K562 (cell line): ENCODE measurements at regions not wholly inside any gene's neighbourhood (a gene's known extent, or its start where the extent isn't known, plus 50 kb on each side); places are given as distances from the start of the nearest gene placed in this dataset.

ENCODE experiments used
- ATAC-seq: fragments of 200-7000 bp; cut with Tn5 transposase; 3 replicates; pipeline ENCODE4 v1.9.1; 2020; ENCODE audit warnings: moderate library complexity
- BruUV-seq: library from RNA; stranded (reverse); fragments of 400-500 nt; replicated peaks from 2 replicates; lab custom pipeline; 2021; lab: Mats Ljungman, UMichigan
- CTCF ChIA-PET: fragments of 300-600 bp; formaldehyde crosslinking; extraction: SDS; loops from one replicate; lab custom pipeline; 2021; ENCODE audit warnings: low intra/inter-chr PET ratio; lab: Yijun Ruan, JAX
- POLR2A ChIA-PET: fragments of 300-600, 350-650 bp; sonication (Branson Sonifier 250); formaldehyde crosslinking; extraction: SDS; loops from one replicate; lab custom pipeline; 2021; ENCODE audit warnings: antibody characterized with exemption, inconsistent platforms; lab: Yijun Ruan, JAX
- DNase-seq, 4 experiments: peaks; one replicate each; pipeline versions ENCODE4 v3.0.0 to v3.0.0-alpha.2; 2011 to 2018; ENCODE audit warnings: low spot score in 3 of 4, mixed read lengths in 3 of 4; ENCODE audit errors: extremely low read depth in 1 of 4
- FAIRE-seq: peaks from 2 replicates; lab custom pipeline; 2011; peaks lifted over from hg19 to GRCh38; lab: Jason Lieb, UNC
- H2AFZ ChIP-seq: 2 replicates; pipeline ENCODE4 v1.6.0; 2011; ENCODE audit warnings: low read depth, low read length, control low read depth, inconsistent platforms
- H3K27ac ChIP-seq: fragments of 200-600 bp; 3 replicates; pipeline ENCODE4 v1.8.0; 2011; ENCODE audit warnings: low read depth, mild to moderate bottlenecking, control low read depth, inconsistent platforms, low read length, moderate library complexity, mixed read lengths; ENCODE audit errors: extremely low read depth
- H3K27me3 ChIP-seq, 2 experiments: fragments of 300-600 bp in 1 of 2; 2 replicates in 1 of 2; 3 replicates in 1 of 2; pipeline versions ENCODE4 v1.6.0 to v1.8.0; 2011; ENCODE audit warnings: inconsistent platforms in 2 of 2, low read length in 2 of 2, mild to moderate bottlenecking in 1 of 2, mixed read lengths in 1 of 2, moderate library complexity in 1 of 2; ENCODE audit not compliant: control insufficient read depth in 2 of 2, insufficient read depth in 2 of 2
- H3K36me3 ChIP-seq: fragments of 300-600 bp; 3 replicates; pipeline ENCODE4 v1.8.0; 2011; ENCODE audit warnings: mild to moderate bottlenecking, low read length, inconsistent platforms; ENCODE audit not compliant: control insufficient read depth, insufficient read depth
- H3K4me1 ChIP-seq, 2 experiments: fragments of 200-600 bp in 1 of 2; replicated peaks in 1 of 2; 2 replicates in 1 of 2; 3 replicates in 1 of 2; pipeline versions ENCODE4 v1.5.1 to v1.8.0; 2011; ENCODE audit warnings: inconsistent platforms in 2 of 2, low read length in 2 of 2, mild to moderate bottlenecking in 1 of 2, mixed read lengths in 1 of 2, moderate library complexity in 1 of 2; ENCODE audit not compliant: control insufficient read depth in 2 of 2, insufficient read depth in 2 of 2
- H3K4me2 ChIP-seq: 2 replicates; pipeline ENCODE4 v1.6.1; 2011; ENCODE audit warnings: low read length, control low read depth, inconsistent platforms, mixed read lengths; ENCODE audit not compliant: insufficient read depth
- H3K4me3 ChIP-seq: fragments of 200-600 bp; sonication (generic), shearing (Covaris generic); 2 replicates; pipeline ENCODE4 v1.5.1; 2016; ENCODE audit warnings: control low read depth, inconsistent platforms
- H3K79me2 ChIP-seq: fragments of 200-600 bp; 3 replicates; pipeline ENCODE4 v1.8.0; 2011; ENCODE audit warnings: low read length, inconsistent platforms; ENCODE audit not compliant: control insufficient read depth, insufficient read depth
- H3K9ac ChIP-seq, 2 experiments: 2 replicates each; pipeline versions ENCODE4 v1.6.0 to v1.6.1; 2011; ENCODE audit warnings: low read depth in 2 of 2, low read length in 2 of 2, control low read depth in 1 of 2, inconsistent platforms in 1 of 2, mild to moderate bottlenecking in 1 of 2, mixed read lengths in 1 of 2; ENCODE audit not compliant: insufficient read depth in 1 of 2
- H3K9me1 ChIP-seq: one replicate; pipeline ENCODE4 v1.6.0; 2011; ENCODE audit warnings: inconsistent platforms, mild to moderate bottlenecking, low read length, moderate library complexity; ENCODE audit not compliant: control insufficient read depth, insufficient read depth
- H3K9me3 ChIP-seq: replicated peaks from 2 replicates; pipeline ENCODE4 v1.5.1; 2011; ENCODE audit warnings: low read depth, low read length, inconsistent platforms; ENCODE audit not compliant: control insufficient read depth, insufficient read depth
- H4K20me1 ChIP-seq: replicated peaks from 2 replicates; pipeline ENCODE4 v1.6.1; 2011; ENCODE audit warnings: low read length, inconsistent platforms, mixed read lengths; ENCODE audit not compliant: control insufficient read depth, insufficient read depth
- CREM ChIP-seq: IDR thresholded peaks from 2 replicates; pipeline ENCODE4 v1.6.1; 2014; ENCODE audit warnings: antibody characterized with exemption, low read depth
- GTF2A2 ChIP-seq: IDR thresholded peaks from 2 replicates; pipeline ENCODE4 v1.6.1; 2016; ENCODE audit warnings: mild to moderate bottlenecking, missing genetic modification characterization, missing compliant biosample characterization
- JUN ChIP-seq, 2 experiments: sonication (generic) in 1 of 2; formaldehyde crosslinking in 1 of 2; IDR thresholded peaks; 2 replicates each; pipeline versions ENCODE4 v1.6.1 to v1.8.0; 2012 to 2022; ENCODE audit warnings: borderline replicate concordance in 2 of 2, mild to moderate bottlenecking in 2 of 2, improper control_type of control experiment in 1 of 2, low read depth in 1 of 2, low read length in 1 of 2, missing genetic modification reagents in 1 of 2
- SAFB2 ChIP-seq: fragments of 200-400 bp; formaldehyde crosslinking; IDR thresholded peaks from 2 replicates; pipeline ENCODE4 v1.6.1; 2018; ENCODE audit warnings: borderline replicate concordance, low read length, low read depth, moderate library complexity; ENCODE audit not compliant: severe bottlenecking
- SNIP1 ChIP-seq: fragments of 450-650 bp; IDR thresholded peaks from 2 replicates; pipeline ENCODE4 v1.7.1; 2017; ENCODE audit warnings: low read depth, mild to moderate bottlenecking
- ZNF644 ChIP-seq: fragments of 200-800 bp; sonication (Bioruptor generic); IDR thresholded peaks from 2 replicates; pipeline ENCODE4 v1.6.1; 2016; ENCODE audit warnings: low read depth, missing genetic modification characterization, missing compliant biosample characterization
- WGBS: fragments of 100-300 bp; shearing (Covaris generic); methylation state at CpG from one replicate; pipeline ENCODE4 v1.1.6; 2016; ENCODE audit warnings: low coverage, mixed read lengths; ENCODE audit not compliant: insufficient coverage; ENCODE audit errors: missing lambda C conversion rate; 5-methylcytosine and 5-hydroxymethylcytosine counted together
- in situ Hi-C: fragments of 300-500 bp; cut with MboI; formaldehyde crosslinking; loops from 4 replicates; pipeline ENCODE4 v1.15.0; 2018; ENCODE audit warnings: inconsistent platforms, mixed read lengths
- intact Hi-C: fragments of 100-400 bp; cut with micrococcal nuclease; formaldehyde crosslinking; loops from 2 replicates; pipeline ENCODE4 v1.14.2; 2022
- TF ChIP-seq, protein P1 (sequence below): fragments of 250-450 bp; sonication (Bioruptor Pico); IDR thresholded peaks from 2 replicates; pipeline ENCODE4 v1.4.0; 2020
- TF ChIP-seq, protein P2 (sequence below): fragments of 150-350 bp; conservative IDR thresholded peaks from 2 replicates; pipeline ENCODE4 v1.6.1; 2014; ENCODE audit warnings: low read length
- TF ChIP-seq, protein P3 (sequence below), 2 experiments: fragments of 450-650 bp in 1 of 2; IDR thresholded peaks; 2 replicates each; pipeline ENCODE4 v1.6.1; 2011 to 2017; ENCODE audit warnings: low read depth in 2 of 2, antibody characterized with exemption in 1 of 2, borderline replicate concordance in 1 of 2, low read length in 1 of 2, mild to moderate bottlenecking in 1 of 2, mixed read lengths in 1 of 2; ENCODE audit not compliant: control insufficient read depth in 1 of 2

GRCh38 chr5:175235251-175235960 lies 208.6 kb downstream of the DRD1 start:
- Histone ChIP-seq H4K20me1 (no peaks in the 10 kb centered on the region; the same call in 1 of the 2 replicates), H3K4me3 (no peak overlapping the region), H3K9ac (no peak overlapping the region), H3K9me3 (no peaks in the 10 kb centered on the region), H2AFZ (no peak overlapping the region), H3K4me1 (no peaks in the 10 kb centered on the region), H3K9me1 (no peaks in the 10 kb centered on the region), H3K27me3 (peaks cover 0 to 19% of the 10 kb centered on the region in 2 experiments; a peak in 2 of 5 replicates), H3K4me2 (no peak overlapping the region), H3K79me2 (no peaks in the 10 kb centered on the region), H3K27ac (no peak overlapping the region), H3K36me3 (no peaks in the 10 kb centered on the region)
- FAIRE-seq, result no peak
- intact Hi-C loops, result no loop called here
- whole genome bisulfite sequencing, result 2% methylated on average over 9 of the region's 9 CpGs
- no TSS peak for BruUV-seq
- in situ Hi-C loops, result no loop called here
- CTCF ChIA-PET, result no interaction called here
- no peak for ATAC-seq
- no peak for DNase-seq
- POLR2A ChIA-PET, result no interaction called here
- TF ChIP-seq SNIP1 (no peak), JUN (IDR thresholded peaks at IDR 0.05; ENCODE audit: borderline replicate concordance, low read depth, low read length) (no peak), JUN (CRISPR knock-in tag; IDR thresholded peaks at IDR 0.05; ENCODE audit: borderline replicate concordance) (no peak), CREM (no peak), SAFB2 (no peak), ZNF644 (tag) (no peak), GTF2A2 (tag) (no peak)
- TF ChIP-seq, protein P1, sequence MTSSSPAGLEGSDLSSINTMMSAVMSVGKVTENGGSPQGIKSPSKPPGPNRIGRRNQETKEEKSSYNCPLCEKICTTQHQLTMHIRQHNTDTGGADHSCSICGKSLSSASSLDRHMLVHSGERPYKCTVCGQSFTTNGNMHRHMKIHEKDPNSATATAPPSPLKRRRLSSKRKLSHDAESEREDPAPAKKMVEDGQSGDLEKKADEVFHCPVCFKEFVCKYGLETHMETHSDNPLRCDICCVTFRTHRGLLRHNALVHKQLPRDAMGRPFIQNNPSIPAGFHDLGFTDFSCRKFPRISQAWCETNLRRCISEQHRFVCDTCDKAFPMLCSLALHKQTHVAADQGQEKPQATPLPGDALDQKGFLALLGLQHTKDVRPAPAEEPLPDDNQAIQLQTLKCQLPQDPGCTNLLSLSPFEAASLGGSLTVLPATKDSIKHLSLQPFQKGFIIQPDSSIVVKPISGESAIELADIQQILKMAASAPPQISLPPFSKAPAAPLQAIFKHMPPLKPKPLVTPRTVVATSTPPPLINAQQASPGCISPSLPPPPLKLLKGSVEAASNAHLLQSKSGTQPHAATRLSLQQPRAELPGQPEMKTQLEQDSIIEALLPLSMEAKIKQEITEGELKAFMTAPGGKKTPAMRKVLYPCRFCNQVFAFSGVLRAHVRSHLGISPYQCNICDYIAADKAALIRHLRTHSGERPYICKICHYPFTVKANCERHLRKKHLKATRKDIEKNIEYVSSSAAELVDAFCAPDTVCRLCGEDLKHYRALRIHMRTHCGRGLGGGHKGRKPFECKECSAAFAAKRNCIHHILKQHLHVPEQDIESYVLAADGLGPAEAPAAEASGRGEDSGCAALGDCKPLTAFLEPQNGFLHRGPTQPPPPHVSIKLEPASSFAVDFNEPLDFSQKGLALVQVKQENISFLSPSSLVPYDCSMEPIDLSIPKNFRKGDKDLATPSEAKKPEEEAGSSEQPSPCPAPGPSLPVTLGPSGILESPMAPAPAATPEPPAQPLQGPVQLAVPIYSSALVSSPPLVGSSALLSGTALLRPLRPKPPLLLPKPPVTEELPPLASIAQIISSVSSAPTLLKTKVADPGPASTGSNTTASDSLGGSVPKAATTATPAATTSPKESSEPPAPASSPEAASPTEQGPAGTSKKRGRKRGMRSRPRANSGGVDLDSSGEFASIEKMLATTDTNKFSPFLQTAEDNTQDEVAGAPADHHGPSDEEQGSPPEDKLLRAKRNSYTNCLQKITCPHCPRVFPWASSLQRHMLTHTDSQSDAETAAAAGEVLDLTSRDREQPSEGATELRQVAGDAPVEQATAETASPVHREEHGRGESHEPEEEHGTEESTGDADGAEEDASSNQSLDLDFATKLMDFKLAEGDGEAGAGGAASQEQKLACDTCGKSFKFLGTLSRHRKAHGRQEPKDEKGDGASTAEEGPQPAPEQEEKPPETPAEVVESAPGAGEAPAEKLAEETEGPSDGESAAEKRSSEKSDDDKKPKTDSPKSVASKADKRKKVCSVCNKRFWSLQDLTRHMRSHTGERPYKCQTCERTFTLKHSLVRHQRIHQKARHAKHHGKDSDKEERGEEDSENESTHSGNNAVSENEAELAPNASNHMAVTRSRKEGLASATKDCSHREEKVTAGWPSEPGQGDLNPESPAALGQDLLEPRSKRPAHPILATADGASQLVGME (CRISPR knock-in tag), result no peak
- TF ChIP-seq, protein P2, sequence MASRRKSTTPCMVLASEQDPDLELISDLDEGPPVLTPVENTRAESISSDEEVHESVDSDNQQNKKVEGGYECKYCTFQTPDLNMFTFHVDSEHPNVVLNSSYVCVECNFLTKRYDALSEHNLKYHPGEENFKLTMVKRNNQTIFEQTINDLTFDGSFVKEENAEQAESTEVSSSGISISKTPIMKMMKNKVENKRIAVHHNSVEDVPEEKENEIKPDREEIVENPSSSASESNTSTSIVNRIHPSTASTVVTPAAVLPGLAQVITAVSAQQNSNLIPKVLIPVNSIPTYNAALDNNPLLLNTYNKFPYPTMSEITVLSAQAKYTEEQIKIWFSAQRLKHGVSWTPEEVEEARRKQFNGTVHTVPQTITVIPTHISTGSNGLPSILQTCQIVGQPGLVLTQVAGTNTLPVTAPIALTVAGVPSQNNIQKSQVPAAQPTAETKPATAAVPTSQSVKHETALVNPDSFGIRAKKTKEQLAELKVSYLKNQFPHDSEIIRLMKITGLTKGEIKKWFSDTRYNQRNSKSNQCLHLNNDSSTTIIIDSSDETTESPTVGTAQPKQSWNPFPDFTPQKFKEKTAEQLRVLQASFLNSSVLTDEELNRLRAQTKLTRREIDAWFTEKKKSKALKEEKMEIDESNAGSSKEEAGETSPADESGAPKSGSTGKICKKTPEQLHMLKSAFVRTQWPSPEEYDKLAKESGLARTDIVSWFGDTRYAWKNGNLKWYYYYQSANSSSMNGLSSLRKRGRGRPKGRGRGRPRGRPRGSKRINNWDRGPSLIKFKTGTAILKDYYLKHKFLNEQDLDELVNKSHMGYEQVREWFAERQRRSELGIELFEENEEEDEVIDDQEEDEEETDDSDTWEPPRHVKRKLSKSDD, result no peak
- TF ChIP-seq, protein P3, sequence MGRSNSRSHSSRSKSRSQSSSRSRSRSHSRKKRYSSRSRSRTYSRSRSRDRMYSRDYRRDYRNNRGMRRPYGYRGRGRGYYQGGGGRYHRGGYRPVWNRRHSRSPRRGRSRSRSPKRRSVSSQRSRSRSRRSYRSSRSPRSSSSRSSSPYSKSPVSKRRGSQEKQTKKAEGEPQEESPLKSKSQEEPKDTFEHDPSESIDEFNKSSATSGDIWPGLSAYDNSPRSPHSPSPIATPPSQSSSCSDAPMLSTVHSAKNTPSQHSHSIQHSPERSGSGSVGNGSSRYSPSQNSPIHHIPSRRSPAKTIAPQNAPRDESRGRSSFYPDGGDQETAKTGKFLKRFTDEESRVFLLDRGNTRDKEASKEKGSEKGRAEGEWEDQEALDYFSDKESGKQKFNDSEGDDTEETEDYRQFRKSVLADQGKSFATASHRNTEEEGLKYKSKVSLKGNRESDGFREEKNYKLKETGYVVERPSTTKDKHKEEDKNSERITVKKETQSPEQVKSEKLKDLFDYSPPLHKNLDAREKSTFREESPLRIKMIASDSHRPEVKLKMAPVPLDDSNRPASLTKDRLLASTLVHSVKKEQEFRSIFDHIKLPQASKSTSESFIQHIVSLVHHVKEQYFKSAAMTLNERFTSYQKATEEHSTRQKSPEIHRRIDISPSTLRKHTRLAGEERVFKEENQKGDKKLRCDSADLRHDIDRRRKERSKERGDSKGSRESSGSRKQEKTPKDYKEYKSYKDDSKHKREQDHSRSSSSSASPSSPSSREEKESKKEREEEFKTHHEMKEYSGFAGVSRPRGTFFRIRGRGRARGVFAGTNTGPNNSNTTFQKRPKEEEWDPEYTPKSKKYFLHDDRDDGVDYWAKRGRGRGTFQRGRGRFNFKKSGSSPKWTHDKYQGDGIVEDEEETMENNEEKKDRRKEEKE (IDR thresholded peaks at IDR 0.05; ENCODE audit: borderline replicate concordance in 1 of 2, control insufficient read depth in 1 of 2, low read depth in 2 of 2, low read length in 1 of 2), result no peak
